HG03558 (cell line): ENCODE measurements at regions not wholly inside any gene's neighbourhood (a gene's known extent, or its start where the extent isn't known, plus 50 kb on each side); places are given as distances from the start of the nearest gene placed in this dataset.
"Not testable (repeated sequence)": the region's sequence is repeated elsewhere in the genome, so short reads cannot be mapped to it uniquely, and the experiment has no call there.

ENCODE experiments used
- ATAC-seq: cut with Tn5 transposase; IDR thresholded peaks from one replicate; pipeline ENCODE4 v1.9.1; 2021; ENCODE audit warnings: moderate number of reproducible peaks; ENCODE audit not compliant: unreplicated experiment; ENCODE audit errors: extremely low read depth

DNA sequence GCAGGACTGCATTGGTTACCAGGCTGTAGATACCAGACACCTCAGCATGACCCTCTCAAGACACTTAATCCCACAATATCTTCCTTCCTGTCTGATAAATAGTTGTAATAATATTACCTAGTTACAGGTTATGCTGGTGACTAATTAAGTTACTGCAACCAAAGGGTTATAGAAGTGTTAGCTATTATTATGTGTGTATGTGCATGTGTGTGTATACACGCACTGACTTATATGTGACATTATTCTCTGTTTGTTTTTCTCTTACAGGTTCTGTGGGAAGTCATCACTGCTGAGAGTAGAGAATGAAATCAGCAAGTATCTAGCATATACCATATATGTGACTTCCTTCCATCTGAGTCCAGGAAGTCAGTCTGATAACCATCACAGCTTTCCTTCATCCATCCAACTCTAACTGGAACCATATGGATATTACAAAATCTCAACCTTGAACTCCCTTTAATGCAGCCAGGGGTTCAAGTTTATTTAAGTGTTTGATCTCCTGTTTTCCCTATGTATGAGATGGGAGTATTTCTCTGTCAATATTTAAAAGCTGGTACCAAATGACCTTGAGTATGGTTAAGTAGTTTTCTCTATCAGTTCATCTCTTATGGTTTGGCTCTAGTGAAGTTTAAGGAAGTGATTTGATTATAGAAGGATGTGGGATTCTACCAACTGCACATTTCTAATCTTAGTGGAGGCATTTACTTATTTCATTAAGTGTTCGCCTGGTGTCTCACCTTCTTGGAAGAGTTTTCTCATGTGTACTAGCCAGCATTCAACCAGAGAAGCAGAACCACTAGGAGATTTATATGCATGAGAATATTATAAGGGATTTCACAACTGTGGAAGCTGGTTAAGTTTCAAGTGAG is 313.2 kb downstream of the HIVEP2 start:
- no peak for ATAC-seq

DNA sequence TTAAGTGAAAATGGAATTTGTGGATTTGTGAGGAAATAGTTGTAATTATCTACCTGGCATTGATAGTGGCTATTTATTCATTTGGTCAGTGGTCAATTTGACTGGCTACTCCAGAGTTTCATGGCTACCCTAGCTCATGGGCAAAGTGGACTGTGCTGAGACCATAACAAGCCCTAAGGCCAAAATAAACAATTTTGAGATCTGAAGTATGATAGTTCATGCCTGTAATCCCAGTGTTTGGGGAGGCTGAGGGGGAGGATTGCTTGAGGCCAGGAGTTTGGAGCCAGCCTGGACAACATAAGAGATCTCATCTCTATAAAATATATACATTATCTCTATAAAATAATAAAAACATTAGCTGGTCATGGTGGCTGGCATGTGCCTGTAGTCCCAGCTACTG is 311.7 kb downstream of the HIVEP2 start:
- ATAC-seq, result no peak

DNA sequence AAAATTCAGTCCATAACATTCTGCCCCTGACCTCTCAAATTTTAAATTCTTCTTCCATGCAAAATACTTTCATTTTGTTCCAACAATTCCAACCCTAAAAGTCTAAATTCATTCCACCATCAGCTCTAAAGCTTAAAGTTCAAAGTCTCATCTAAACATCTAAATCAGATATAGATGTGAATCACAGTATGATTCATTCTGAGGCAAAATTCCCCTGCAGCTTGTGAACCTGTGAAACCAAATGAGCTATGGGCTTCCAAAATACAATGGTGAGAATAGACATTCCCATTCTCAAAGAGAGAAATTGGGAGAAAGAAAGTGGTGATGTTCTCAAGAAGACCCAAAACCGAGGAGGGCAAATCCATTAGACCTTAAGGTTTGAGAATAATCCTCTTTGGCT is 309.8 kb downstream of the HIVEP2 start:
- no peak for ATAC-seq

DNA sequence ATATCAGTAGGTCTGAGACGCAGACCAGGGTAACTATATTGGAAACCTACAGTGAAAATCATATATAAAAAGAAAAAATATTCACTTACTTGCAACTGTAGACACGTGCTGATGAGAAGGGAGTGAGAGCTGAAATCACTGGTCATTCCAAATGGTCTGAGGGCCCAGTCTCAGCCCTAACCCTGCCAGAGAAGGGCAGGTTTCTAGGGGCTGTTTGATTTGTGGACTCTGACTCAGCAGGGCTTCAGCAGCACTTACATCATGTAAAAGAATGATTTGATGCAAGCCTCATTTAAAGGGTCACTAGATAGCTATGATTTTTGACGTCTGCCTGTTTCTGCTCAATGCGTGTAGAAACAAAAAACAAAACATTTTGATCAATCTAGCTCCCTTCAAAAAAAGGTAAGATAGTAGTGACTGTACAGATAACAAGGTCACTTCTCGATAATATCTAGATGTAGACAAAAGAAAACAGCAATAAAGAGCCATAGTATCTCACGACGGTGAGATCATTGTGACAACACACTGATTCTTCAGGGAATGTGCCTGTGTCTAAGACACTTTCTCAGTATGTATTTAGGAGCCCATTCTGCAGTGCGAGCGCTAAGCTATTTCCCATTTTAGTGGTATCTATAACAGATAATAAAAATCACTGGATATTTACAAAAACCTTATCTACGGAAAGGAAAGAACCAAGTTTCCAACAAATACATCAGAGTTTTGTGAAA is 307.2 kb downstream of the HIVEP2 start:
- ATAC-seq, result no peak

DNA sequence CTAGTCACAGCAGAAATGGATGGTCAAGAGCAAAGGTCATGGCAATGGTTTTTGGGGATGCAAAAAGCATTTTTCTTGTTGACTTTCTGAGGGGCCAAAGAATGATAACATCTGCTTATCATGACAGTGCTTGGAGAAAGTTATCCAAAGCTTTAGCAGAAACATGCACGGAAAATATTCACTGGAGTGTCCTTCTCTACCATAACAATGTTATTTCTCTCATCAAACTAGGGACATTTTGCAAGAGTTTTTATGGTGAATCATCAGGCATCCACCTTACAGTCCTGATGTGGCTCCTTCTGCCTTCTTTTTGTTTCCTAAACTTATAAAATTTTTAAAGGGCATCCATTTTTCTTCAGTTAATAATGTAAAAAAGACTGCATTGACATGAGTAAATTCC is 302.3 kb downstream of the HIVEP2 start:
- ATAC-seq, result no peak

DNA sequence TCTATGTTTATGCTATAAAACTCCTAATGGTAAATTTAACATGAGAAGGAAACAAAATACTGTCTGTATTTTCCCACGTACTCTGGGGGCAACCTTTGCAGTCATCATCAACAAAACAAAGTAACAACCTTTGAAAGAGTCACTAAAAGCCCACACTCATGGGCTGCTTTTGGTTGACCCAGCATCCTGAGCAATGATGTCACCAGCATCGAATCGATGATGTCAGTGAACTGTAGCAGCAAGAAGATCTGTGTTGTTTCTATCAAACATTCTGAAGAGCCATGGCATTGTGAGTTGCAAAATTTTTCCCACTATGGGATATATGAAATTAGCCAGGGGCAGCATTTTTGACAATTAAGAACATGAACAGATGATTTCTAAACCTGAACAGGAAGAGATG is 300.1 kb downstream of the HIVEP2 start:
- ATAC-seq, result no peak

DNA sequence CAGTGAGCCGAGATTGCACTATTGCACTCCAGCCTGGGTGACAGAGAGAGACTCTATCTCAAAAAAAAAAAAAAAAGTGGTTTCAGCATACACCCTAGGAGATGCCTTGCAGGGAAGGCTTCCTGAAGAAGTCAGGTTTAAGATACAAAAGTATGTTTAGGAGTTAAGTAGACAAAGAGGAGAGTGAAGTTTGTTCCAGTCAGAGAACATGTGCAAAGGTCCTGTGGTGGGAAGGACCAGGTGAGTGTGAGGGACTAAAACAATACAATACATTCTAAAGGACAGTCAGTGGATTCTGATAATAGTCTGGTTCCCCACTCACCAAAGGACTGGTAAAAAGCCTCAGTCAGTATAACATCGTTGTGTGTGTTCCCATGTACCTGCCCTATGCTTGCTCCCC is 299.3 kb downstream of the HIVEP2 start:
- ATAC-seq, result no peak

DNA sequence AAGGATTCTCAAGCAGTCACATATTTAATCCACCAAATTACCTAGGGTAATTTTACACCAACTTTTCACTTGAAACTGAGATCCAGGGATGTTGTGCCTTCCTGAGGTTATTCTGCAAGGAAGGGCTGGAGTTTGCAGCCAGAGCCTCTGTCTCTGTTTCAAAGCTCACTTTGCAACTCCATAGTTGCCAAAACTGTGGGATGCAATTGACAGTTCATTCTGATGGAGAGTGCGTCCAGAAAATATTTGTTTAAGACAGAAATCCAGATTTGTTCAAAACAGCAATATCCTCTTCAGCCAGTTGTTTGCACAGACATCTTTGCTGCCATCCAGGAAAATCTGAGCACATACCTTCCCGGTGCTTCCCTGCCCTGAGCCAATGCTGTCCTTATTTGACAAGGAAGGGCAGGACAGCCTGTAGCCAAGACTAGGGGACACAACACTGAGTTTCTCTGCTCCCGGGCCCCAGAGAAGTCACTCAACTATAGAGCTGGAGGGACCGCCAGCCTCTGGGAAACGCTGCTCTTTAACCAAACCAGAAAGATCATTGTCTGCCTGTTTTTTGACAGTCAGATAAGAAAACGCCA is 297.4 kb downstream of the HIVEP2 start:
- no peak for ATAC-seq

DNA sequence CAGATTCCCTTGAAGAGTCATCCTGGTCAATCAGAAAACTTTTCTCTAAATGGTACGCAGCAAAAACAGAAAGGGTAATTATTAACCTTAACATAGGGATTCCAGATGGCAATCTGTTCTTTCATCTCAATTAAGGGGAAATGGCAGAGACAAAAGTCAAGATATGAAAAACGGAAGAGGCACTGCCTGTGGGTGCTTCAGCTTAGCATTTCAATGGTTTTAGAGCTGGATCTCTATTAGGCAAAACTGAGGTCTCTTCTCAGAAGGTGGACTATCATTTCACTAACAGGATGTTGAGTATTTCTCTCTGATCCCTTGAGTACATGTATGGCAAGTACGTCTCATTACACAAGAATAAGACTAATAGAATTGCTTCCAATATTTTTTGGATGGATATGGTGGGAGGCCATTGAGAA is 296.9 kb downstream of the HIVEP2 start:
- ATAC-seq, result no peak

DNA sequence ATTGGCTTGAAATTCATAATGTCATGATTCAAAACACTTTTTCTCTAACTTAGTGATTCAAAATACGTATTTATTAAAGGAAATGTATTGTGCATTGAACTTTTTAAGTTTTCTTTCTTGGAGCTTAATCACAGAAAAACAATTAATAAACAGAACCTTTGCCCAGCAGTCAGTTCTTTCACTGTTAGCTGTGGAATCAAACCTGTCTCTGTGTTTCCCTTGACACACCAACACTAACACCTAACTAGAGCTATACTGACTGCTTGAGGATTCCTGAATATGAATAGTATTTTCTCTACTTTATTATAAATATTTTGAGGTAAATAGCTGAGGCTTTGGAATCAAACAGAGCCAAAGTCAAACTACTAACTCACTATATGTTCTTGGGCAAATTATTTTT is 296.4 kb downstream of the HIVEP2 start:
- ATAC-seq, result no peak

DNA sequence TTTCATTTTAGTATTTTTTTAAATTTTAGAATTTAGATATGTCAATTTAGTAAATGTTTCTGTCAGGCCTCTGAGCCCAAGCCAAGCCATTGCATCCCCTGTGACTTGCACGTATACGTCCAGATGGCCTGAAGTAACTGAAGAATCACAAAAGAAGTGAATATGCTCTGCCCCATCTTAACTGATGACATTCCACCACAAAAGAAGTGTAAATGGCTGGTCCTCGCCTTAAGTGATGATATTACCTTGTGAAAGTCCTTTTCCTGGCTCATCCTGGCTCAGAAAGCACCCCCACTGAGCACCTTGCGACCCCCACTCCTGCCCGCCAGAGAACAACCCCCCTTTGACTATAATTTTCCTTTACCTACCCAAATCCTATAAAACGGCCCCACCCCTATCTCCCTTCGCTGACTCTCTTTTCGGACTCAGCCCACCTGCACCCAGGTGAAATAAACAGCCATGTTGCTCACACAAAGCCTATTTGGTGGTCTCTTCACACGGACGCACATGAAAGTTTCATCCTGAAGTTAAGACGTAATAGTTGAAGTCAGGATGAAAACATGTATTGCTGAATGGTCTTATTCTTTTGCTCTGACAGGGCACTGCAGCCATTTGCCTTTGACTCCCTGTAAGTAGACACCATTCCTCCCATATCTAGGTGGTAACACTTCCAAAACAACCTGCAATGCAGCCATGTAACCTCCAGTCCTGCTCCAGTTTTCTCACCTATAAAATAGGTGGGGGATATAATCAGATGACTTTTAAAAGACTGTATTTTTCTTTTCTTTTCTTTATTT is 295.3 kb downstream of the HIVEP2 start:
- ATAC-seq, result not testable (repeated sequence)

DNA sequence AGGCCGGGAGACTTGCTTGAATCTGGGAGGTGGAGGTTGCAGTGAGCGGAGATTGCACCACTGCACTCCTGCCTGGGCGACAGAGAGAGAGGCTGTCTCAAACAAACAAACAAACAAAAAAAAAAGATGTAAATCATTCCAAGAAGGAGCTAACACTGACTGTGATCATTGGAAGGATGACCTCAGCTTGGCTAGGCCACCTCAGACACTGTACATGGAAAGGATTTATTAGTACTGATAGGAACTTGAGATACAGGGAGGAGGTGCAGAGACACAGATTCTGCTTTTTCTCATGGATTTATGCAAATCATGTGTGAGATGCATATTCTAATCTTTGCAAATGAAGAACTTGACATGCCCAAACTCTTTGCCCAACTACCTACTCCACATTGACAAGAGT is 293.6 kb downstream of the HIVEP2 start:
- ATAC-seq, result no peak

DNA sequence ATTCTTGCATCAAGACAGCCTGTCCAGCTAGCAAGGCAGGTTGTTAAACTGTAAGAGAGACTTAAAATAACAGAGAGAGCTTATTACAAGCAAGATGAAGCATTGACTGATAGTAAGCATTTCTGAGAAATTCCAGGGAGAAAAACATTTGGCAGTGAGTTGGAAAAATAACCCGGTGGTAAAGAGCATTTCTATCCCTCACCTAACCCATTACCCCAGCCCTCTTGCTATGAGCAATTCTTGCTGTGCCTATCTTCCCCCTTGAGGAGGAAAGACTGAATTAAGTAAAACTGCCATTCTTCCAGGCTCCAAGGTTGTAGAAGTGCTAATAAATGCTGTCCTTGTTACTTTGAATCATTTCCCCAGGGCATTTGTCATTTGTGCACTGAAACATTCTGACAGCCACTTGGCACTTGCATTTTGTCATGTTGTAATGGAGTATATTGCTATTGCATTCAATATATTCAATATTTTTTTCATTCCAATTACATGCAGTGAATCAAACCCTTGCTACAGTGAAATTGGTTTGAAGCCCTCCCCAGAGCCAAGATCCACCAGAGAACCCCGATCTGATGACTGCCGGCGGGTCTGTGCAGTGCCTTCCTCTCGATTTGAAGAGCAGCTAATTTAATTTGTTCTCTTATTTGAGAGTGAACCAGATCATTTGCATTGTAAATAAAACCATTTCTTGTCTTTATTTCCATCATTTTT is 291.1 kb downstream of the HIVEP2 start:
- ATAC-seq, result no peak

DNA sequence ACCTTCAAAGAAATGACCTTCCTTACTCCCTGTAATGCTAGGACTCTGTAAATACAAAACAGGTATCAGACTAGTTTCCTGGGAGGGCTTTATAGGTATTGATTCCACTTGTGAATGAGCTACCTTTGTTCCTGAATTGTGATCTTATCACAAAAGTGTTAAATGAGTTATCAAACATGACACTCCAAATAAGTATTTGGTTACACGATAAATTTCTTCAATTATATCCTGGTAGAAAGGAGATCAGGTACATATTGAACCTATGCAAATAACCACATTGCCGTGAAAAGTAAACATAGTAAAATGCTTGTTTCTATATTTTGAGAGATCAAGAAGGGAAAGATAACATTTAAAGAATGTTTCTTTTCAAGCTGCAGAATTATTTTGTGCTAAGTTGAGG is 285.3 kb downstream of the HIVEP2 start:
- ATAC-seq, result no peak

DNA sequence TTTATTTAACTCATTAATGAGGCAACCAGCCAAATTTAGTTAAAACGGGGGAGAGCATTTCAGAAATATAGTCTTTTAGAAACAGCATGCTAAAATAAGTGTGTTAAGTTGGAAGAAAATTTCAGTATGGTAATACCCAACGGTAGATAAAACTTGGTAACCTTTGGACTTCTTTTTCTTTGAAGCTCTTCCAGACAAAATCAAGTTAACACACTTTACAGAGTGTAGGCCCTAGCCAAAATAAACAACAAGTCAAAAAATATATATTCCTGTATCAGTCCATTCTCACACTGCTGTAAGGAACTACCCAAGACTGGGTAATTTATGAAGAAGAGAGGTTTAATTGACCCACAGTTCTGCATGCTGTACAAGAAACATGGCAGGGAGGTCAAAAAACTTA is 279.6 kb downstream of the HIVEP2 start:
- ATAC-seq, result no peak

DNA sequence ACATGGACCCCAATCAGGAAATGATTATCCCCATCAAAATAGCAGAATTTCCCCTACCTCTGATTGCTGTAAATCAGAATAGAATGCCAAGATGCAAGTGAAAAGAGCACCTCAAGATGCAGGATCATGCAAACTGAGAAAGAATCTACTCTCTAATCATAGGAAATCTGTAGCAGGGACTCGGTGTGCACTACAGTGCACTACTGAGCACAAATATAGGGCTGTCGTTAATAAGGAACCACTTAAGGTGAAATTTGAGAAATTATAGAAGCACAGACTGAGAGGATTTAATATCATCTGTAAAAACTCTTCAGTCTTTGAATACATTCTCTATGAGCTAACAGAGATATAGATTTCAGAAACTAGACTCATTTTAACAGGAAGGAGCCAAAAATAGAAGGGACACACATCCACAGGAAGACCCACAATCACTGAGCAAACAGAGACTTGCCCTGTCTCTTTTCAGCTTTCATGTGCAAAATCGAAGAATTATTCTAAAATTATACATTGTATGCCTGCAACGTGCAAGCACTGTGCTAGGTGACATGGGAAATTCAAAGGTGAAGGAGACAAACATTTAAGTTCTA is 278.3 kb downstream of the HIVEP2 start:
- ATAC-seq, result no peak

DNA sequence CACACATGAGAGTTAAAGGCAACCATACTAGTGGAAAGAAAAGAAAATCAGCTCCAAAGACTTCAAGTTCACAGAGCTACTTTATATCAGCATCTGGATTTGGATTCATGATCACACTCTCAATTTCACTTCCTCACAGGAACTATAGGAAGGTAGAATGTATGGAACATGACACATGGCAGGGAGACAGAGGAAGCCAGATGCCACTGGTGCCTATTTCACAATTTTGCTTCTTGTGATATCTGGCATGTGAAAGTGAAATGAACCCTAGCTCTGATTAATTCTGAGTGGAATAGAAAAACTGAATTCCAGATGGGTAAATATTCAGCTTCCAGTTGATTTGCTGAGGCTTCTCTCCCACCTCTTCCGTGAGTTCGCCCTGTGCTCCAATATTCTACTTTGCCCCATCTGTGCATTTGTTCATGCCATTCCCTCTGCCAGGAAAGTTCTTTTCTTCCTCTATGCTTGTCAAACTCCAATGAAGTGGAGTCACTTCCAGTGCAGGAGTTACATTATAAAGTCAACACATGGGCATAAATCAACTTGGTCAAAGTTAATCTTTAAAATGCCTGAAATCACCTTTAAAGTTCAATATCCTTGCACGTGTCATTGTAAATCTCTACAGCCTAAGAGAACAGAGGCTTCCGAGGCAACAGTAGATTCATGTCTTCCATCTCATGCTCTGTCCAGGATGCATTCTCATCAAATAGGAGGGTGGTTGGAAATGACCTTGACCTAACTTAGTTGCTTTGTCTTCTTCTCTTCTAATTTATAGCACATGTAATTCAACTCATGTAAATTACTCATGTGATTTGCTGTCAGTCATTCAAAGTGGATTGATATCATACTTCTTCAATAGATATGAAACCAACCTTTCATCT is 275.3 kb downstream of the HIVEP2 start:
- no peak for ATAC-seq

DNA sequence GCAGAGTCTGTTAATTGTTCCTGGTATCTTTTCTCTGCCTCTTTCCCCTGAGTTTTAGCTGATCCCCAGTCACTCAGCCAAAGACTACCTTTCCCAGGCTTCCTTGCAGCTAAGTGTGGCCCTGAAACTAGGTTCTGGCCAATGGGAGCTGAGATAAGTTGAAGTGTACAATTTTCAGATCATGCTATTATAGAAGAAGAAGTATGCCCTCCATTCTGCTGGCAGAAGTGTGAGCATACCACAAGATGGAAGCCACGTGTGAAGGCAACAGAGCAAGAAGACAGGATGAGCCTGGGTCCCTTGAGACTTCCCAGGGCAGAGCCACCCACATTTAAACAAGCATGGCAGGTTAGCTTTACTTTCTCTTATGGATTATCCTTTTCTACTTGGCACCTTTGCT is 273.2 kb downstream of the HIVEP2 start:
- peak; percentile 86 for ATAC-seq

DNA sequence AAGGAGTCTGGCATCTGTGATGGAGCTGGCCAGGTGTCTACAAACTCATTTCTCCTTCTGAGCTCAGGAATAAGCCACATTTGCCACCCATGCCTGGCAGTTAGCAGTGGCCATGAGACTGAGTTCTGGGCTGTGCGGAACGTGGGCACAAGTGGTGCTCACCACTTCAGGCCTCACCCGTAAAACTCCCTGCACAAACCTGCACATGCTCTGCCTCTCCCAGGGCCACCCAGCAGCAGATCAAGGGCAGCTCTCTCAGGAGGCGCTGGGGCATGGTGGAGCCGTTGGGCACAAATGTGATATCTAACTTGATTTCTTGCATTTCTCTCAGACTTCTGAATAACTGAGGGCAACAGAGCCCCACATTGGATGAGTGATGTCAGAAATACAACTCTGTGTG is 269.5 kb downstream of the HIVEP2 start:
- no peak for ATAC-seq
